22Rv1 (cell line): ENCODE measurements at regions not wholly inside any gene's neighbourhood (a gene's known extent, or its start where the extent isn't known, plus 50 kb on each side); places are given as distances from the start of the nearest gene placed in this dataset.
"Not testable (repeated sequence)": the region's sequence is repeated elsewhere in the genome, so short reads cannot be mapped to it uniquely, and the experiment has no call there.

Source experiments
- H3K27ac ChIP-seq: fragments of 450-650 bp; 2 replicates; pipeline ENCODE4 v1.5.1; 2017
- ZFX ChIP-seq: fragments of 450-650 bp; IDR thresholded peaks from 2 replicates; pipeline ENCODE4 v1.6.1; 2017; ENCODE audit warnings: antibody characterized with exemption, borderline replicate concordance
- TF ChIP-seq, protein P1 (sequence below): fragments of 450-650 bp; IDR thresholded peaks from 2 replicates; pipeline ENCODE4 v1.5.1; 2017; ENCODE audit warnings: mild to moderate bottlenecking

DNA sequence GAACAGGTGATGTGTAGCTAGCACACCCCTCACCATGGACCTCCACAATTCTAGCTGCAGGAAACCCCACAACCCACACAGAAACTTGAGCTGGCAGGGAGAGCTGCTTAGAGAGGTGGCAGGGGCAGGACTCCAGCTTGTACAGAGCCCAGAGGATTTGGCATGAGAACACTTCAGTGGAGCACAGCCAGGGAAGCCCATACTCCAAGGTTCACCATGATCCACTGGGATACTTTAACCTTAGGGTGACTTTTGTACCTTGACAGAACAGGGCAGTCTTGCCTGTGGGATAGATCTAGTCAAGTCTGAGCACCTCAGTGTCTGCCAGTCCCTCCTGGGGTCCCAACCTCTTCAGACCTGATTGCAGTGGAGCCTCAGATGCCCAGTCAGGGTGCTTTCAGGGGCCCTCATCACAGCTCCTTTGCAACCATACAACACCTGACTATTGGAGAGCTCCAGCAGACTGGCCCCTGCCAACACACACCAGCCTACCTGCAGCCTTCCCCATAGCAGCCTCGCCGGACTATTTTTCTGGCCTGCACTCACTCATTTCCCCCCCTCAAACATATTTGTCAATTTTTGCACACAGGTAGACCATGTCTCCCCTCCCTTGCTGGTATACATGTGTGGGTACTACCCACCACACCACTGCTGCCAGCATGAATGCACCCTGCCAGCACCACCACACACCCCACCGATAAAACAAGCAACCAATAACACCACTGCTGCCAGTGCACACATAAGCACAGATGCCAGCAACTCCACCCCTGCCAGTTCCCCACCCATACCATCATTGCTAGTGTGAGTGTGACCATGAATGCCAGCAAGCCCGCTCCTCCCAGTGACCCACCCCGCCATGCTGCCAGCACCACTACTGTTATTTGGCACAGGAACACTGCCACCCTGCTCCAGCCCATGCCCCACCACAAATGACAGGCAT, 56.0 kb upstream of the CDX4 start:
- no peak overlapping the region for H3K27ac ChIP-seq
- no peak for TF ChIP-seq ZFX
- TF ChIP-seq, protein P1, sequence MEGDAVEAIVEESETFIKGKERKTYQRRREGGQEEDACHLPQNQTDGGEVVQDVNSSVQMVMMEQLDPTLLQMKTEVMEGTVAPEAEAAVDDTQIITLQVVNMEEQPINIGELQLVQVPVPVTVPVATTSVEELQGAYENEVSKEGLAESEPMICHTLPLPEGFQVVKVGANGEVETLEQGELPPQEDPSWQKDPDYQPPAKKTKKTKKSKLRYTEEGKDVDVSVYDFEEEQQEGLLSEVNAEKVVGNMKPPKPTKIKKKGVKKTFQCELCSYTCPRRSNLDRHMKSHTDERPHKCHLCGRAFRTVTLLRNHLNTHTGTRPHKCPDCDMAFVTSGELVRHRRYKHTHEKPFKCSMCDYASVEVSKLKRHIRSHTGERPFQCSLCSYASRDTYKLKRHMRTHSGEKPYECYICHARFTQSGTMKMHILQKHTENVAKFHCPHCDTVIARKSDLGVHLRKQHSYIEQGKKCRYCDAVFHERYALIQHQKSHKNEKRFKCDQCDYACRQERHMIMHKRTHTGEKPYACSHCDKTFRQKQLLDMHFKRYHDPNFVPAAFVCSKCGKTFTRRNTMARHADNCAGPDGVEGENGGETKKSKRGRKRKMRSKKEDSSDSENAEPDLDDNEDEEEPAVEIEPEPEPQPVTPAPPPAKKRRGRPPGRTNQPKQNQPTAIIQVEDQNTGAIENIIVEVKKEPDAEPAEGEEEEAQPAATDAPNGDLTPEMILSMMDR: no peak

DNA sequence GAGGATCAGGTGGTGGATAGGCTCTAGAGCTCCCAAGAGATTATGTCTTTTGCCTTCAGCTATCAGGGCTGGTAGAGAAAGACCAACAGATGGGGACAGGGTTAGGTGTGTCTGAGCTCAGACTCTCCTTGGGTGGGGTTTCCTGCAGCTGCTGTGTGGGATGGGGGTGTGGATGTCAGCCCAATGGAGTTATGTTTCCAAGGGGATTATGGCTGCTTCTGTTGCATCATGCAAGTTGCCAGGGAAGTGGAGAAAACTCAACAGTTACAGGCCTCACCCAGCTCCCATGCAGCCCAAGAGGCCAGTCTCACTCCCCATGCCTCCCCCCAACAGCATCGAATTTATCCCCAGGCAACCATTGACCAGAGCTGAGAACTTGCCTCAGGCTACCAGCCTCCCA, 80.2 kb upstream of the CDX4 start:
- TF ChIP-seq ZFX: no peak
- TF ChIP-seq, protein P1: no peak
- H3K27ac ChIP-seq: no peak overlapping the region

DNA sequence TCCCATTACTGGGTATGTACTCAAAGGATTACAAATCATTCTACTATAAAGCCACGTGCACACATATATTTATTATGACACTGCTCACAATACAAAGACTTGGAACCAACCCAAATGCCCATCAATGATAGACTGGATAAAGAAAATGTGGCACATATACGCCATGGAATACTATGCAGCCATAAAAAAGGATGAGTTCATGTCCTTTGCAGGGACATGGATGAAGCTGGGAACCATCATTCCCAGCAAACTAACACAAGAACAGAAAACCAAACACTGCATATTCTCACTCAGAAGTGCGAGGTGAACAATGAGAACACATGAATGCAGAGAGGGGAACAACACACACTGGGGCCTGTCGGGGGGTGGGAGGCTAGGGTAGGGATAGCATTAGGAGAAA, 89.6 kb upstream of the CDX4 start:
- H3K27ac ChIP-seq: not testable (repeated sequence)

DNA sequence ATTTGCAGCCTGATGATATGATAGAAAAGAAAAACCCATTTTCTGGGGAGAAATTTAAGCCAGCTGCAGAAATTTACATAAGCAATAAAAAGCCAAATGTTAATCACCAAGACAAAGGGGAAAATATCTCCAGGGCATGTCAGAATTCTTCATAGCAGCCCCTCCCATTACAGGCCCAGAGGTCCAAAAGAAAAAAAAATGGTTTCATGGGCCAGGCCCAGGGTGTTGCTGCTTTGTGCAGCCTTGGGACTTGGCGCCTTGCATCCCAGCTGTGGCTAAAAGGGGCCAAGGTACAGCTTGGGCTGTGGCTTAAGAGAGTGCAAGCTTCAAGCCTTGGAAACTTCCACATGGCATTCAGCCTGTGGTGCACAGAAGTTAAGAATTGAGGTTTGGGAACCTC, 97.9 kb upstream of the CDX4 start:
- TF ChIP-seq ZFX: no peak
- TF ChIP-seq, protein P1: no peak
- H3K27ac ChIP-seq: no peak overlapping the region

DNA sequence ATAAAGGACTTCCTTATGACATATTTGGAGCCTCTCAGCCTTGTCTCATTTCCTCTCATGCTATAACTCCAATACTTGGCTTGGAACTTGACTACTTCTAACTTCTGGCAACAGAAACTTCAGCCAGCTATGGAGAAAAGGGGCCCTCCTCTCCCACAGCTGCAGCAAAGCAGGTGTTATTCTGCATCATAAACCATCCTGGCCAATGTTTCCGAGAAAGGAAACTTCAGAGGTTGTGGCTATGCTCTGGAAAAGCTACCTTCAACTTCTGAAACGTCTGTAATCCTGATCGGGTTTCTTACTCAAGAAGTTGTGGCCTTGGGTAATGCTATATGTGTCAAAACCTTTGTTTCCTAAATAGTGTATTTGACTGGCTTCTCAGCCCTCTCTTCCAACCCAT, 109.5 kb upstream of the CDX4 start:
- no peak overlapping the region for H3K27ac ChIP-seq
- no peak for TF ChIP-seq ZFX
- TF ChIP-seq, protein P1: no peak

DNA sequence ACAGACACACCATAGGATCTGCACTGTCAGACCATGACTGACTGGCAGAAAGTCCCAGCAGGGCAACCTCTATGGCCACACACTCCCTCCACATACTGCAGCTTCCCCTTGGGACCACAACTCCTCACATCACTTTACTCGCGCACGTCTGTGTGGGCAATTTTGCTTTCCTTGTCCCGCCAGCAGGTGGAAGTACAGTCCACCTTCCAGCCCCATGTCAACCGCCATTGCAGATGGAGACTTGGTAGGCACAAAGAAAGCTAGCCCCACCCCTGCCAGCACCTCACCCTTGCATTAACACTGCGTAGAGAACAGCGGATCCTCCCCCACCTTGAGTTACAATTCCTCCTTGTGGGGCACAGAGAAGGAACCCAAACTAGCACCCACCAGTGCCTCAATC, 74.4 kb upstream of the NAP1L2 start:
- TF ChIP-seq, protein P1: peak; percentile 21
- no peak for TF ChIP-seq ZFX
- no peak overlapping the region for H3K27ac ChIP-seq

DNA sequence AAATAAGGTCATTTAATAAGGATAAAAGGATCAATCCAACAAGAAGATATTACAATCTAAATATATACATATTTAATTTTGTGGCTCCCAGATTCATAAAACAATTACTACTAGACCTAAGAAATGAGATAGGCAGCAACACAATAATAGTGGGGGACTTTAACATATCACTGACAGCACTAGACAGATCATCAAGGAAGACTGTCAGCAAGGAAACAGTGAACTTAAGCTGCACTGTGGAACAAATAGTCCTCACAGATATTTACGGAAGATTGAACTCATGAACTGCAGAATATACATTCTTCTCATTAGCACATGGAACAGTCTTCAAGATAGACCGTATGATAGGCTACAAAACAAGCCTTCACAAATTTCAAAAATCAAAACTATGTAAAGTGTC, 56.1 kb upstream of the NAP1L2 start:
- no peak overlapping the region for H3K27ac ChIP-seq
- TF ChIP-seq, protein P1: no peak
- no peak for TF ChIP-seq ZFX
